HepG2 (cell line): ENCODE measurements at regions not wholly inside any gene's neighbourhood (a gene's known extent, or its start where the extent isn't known, plus 50 kb on each side); places are given as distances from the start of the nearest gene placed in this dataset.

Experiments used
- ATAC-seq: fragments of 200-7000 bp; cut with Tn5 transposase; 3 replicates; pipeline ENCODE4 v1.9.1; 2020; ENCODE audit warnings: mild to moderate bottlenecking, moderate library complexity
- BruUV-seq: library from RNA; stranded (reverse); fragments of 400-500 nt; replicated peaks from 2 replicates; lab custom pipeline; 2021; lab: Mats Ljungman, UMichigan
- CTCF ChIA-PET: fragments of 300-600 bp; formaldehyde crosslinking; extraction: SDS; loops from one replicate; lab custom pipeline; 2021; ENCODE audit warnings: low total read pairs, inconsistent platforms, low intra/inter-chr PET ratio; lab: Yijun Ruan, JAX
- POLR2A ChIA-PET: fragments of 350-600 bp; sonication (Branson Sonifier 250); formaldehyde crosslinking; loops from one replicate; lab custom pipeline; 2020; ENCODE audit warnings: antibody characterized with exemption, inconsistent platforms; lab: Yijun Ruan, JAX
- DNase-seq: peaks from one replicate; pipeline ENCODE4 v3.0.0-alpha.2; 2015; ENCODE audit warnings: low spot score
- FAIRE-seq: peaks from 3 replicates; lab custom pipeline; 2011; peaks lifted over from hg19 to GRCh38; lab: Jason Lieb, UNC
- H2AFZ ChIP-seq: one replicate; pipeline ENCODE4 v1.6.1; 2011; ENCODE audit warnings: low read length, inconsistent platforms
- H3K27ac ChIP-seq: fragments of 300-600 bp; 3 replicates; pipeline ENCODE4 v1.8.0; 2011; ENCODE audit warnings: mixed run types, mild to moderate bottlenecking, mixed read lengths, low read length, inconsistent platforms; ENCODE audit not compliant: insufficient read depth; ENCODE audit errors: extremely low read length
- H3K27me3 ChIP-seq, 2 experiments: fragments of 200-600 bp in 1 of 2; 2 replicates in 1 of 2; 3 replicates in 1 of 2; pipeline versions ENCODE4 v1.6.0 to v1.8.0; 2011; ENCODE audit warnings: low read length in 2 of 2, mild to moderate bottlenecking in 2 of 2, moderate library complexity in 2 of 2, inconsistent platforms in 1 of 2; ENCODE audit not compliant: insufficient read depth in 2 of 2, control insufficient read depth in 1 of 2
- H3K36me3 ChIP-seq, 2 experiments: fragments of 200-600 bp in 1 of 2; replicated peaks in 1 of 2; 2 replicates in 1 of 2; 3 replicates in 1 of 2; pipeline versions ENCODE4 v1.5.1 to v1.8.0; 2011; ENCODE audit warnings: low read length in 2 of 2, inconsistent platforms in 1 of 2; ENCODE audit not compliant: insufficient read depth in 2 of 2, control insufficient read depth in 1 of 2
- H3K4me1 ChIP-seq: 2 replicates; pipeline ENCODE4 v1.5.1; 2012; ENCODE audit warnings: low read length, inconsistent platforms; ENCODE audit not compliant: insufficient read depth
- H3K4me2 ChIP-seq: 2 replicates; pipeline ENCODE4 v1.6.0; 2011; ENCODE audit warnings: low read depth, low read length, inconsistent platforms
- H3K4me3 ChIP-seq, 3 experiments: fragments of 200-600 bp in 1 of 3; sonication (generic), shearing (Covaris generic) in 1 of 3; replicated peaks in 1 of 3; 2 replicates each; pipeline ENCODE4 v1.5.1; 2011 to 2016; ENCODE audit warnings: low read length in 3 of 3, inconsistent platforms in 2 of 3, low read depth in 2 of 3, mild to moderate bottlenecking in 2 of 3, control low read depth in 1 of 3, mixed read lengths in 1 of 3; ENCODE audit not compliant: insufficient read depth in 1 of 3
- H3K79me2 ChIP-seq: one replicate; pipeline ENCODE4 v1.6.1; 2011; ENCODE audit warnings: low read length, inconsistent platforms; ENCODE audit not compliant: insufficient read depth
- H3K9ac ChIP-seq: 2 replicates; pipeline ENCODE4 v1.6.0; 2011; ENCODE audit warnings: mild to moderate bottlenecking, low read depth, low read length, inconsistent platforms; ENCODE audit not compliant: insufficient read depth
- H3K9me3 ChIP-seq: 2 replicates; pipeline ENCODE4 v1.5.1; 2012; ENCODE audit warnings: mild to moderate bottlenecking, low read length
- H4K20me1 ChIP-seq: 2 replicates; pipeline ENCODE4 v1.6.0; 2011; ENCODE audit warnings: inconsistent platforms, mild to moderate bottlenecking, low read length, moderate library complexity; ENCODE audit not compliant: insufficient read depth
- AGO2 ChIP-seq: fragments of 200-400 bp; formaldehyde crosslinking; optimal IDR thresholded peaks from 2 replicates; pipeline ENCODE3; 2017; ENCODE audit warnings: mild to moderate bottlenecking, low read depth, low read length, moderate library complexity
- AKAP8 ChIP-seq: sonication (generic); formaldehyde crosslinking; IDR thresholded peaks from 2 replicates; pipeline ENCODE4 v1.5.1; 2020; ENCODE audit warnings: mild to moderate bottlenecking, missing genetic modification reagents
- KDM5B ChIP-seq: sonication (generic); formaldehyde crosslinking; IDR thresholded peaks from 2 replicates; pipeline ENCODE4 v1.4.0; 2020; ENCODE audit warnings: missing genetic modification reagents, mild to moderate bottlenecking, borderline replicate concordance
- NCOA1 ChIP-seq: sonication (generic); formaldehyde crosslinking; IDR thresholded peaks from 2 replicates; pipeline ENCODE4 v1.9.0; 2021; ENCODE audit warnings: missing genetic modification reagents
- POLR2A ChIP-seq, 2 experiments: IDR thresholded peaks; 2 replicates each; pipeline ENCODE4 v1.6.1; 2011; ENCODE audit warnings: low read depth in 2 of 2, low read length in 2 of 2, mild to moderate bottlenecking in 1 of 2, moderate library complexity in 1 of 2; ENCODE audit not compliant: insufficient read depth in 1 of 2
- POLR2G ChIP-seq: fragments of 200-400 bp; formaldehyde crosslinking; IDR thresholded peaks from 2 replicates; pipeline ENCODE4 v1.6.1; 2018; ENCODE audit warnings: mild to moderate bottlenecking, low read depth, low read length, moderate library complexity
- RBM22 ChIP-seq: fragments of 200-400 bp; formaldehyde crosslinking; optimal IDR thresholded peaks from 2 replicates; pipeline ENCODE3; 2017; ENCODE audit warnings: mild to moderate bottlenecking, low read length, moderate library complexity
- SOX13 ChIP-seq, 3 experiments: fragments of 450-650 bp in 1 of 3; sonication (generic) in 1 of 3; formaldehyde crosslinking in 1 of 3; IDR thresholded peaks in 2 of 3; conservative IDR thresholded peaks in 1 of 3; 2 replicates each; pipeline versions ENCODE4 v1.5.0 to v1.6.1; 2016 to 2020; ENCODE audit warnings: antibody characterized with exemption in 1 of 3, mild to moderate bottlenecking in 1 of 3, missing compliant biosample characterization in 1 of 3, missing genetic modification reagents in 1 of 3, moderate library complexity in 1 of 3
- TGIF2 ChIP-seq: IDR thresholded peaks from 2 replicates; pipeline ENCODE4 v1.6.1; 2016; ENCODE audit warnings: control low read depth, missing compliant biosample characterization
- ZNF333 ChIP-seq: sonication (generic); formaldehyde crosslinking; IDR thresholded peaks from 2 replicates; pipeline ENCODE4 v1.4.0; 2020; ENCODE audit warnings: mild to moderate bottlenecking, missing genetic modification reagents, borderline replicate concordance
- ZNF75D ChIP-seq: sonication (generic); formaldehyde crosslinking; IDR thresholded peaks from 2 replicates; pipeline ENCODE4 v1.8.1; 2023; ENCODE audit warnings: missing genetic modification reagents, mild to moderate bottlenecking, borderline replicate concordance
- ZNF773 ChIP-seq: sonication (generic); formaldehyde crosslinking; IDR thresholded peaks from 2 replicates; pipeline ENCODE4 v1.4.0; 2020; ENCODE audit warnings: missing genetic modification reagents, borderline replicate concordance
- ZNF839 ChIP-seq: sonication (generic); formaldehyde crosslinking; IDR thresholded peaks from 2 replicates; pipeline ENCODE4 v1.4.0; 2020; ENCODE audit warnings: missing genetic modification reagents, mild to moderate bottlenecking, borderline replicate concordance
- ZSCAN20 ChIP-seq: sonication (generic); formaldehyde crosslinking; IDR thresholded peaks from 2 replicates; pipeline ENCODE4 v1.4.0; 2020; ENCODE audit warnings: missing genetic modification reagents, mild to moderate bottlenecking, borderline replicate concordance
- ZSCAN9 ChIP-seq: IDR thresholded peaks from 2 replicates; pipeline ENCODE4 v1.6.1; 2016; ENCODE audit warnings: borderline replicate concordance
- WGBS: methylation state at CpG from one replicate; pipeline ENCODE4 v1.1.6; 2017; ENCODE audit warnings: low lambda C conversion rate; 5-methylcytosine and 5-hydroxymethylcytosine counted together
- in situ Hi-C: cut with HindIII; loops from 2 replicates; pipeline ENCODE4 v1.10.0; 2017; ENCODE audit warnings: low pct_unique_long_range_greater_than_20kb; ENCODE audit not compliant: extremely low pct_ligation_motif_present
- intact Hi-C: fragments of 100-400 bp; cut with micrococcal nuclease; formaldehyde crosslinking; loops from one replicate; pipeline ENCODE4 v1.10.0; 2022; ENCODE audit not compliant: unreplicated experiment
- TF ChIP-seq, protein P1 (sequence below): sonication (generic); formaldehyde crosslinking; IDR thresholded peaks from 2 replicates; pipeline ENCODE4 v1.5.0; 2020; ENCODE audit warnings: missing genetic modification reagents

DNA sequence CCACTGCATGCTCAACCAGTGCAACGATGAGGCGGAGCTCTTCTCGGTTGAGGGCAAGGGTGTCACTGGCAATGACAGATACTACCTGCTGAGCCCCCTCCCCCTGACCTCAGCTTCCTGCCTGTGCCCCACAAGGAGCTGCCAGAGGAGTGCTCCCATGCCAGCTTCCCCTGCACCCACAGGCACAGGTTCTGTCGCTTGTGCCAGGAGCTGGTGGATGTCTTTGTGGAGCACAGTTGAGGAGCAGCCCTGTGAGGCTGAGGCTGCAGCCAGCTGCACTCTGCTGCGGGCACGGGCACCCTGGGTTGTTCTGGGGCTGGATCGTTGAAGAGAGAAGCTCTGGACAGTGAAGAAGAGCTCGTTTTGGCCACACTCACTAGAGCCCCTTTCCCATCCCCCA lies 165.3 kb upstream of the ZNF267 start (continued):
- 0 out of 2 replicates have a peak, but pooled peaks have one; percentile 42 for TF ChIP-seq POLR2G

DNA sequence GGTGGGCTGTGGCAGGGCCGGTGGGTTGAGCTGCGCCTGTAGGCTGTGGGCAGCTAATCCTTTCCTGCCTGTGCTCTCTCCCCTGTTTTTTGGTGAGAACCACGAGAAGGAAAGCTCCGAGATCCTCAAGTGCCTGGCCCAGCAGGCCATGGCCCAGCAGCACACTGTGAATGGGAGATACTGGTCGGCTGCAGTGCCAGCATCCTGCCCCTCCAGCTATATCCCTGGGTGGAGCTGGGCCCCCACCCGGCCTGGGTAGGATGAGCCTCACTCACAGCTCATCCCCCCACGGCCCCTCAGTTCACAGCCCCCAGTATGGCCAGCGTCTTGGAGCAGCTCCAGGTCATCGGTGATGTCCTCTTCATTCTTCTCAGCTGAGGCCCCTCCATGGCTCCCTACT lies 164.4 kb upstream of the ZNF267 start:
- ATAC-seq (no peak), DNase-seq (no peak), FAIRE-seq (no peak)
- POLR2A ChIA-PET: interaction anchor here (0.7 to 7.8 kb wide), 3 partner anchors 7 to 250 kb away, joined by 4 to 131 read pairs (median 5); partner anchors contain the start of gene ARMC5
- Histone ChIP-seq H3K36me3 (peaks cover 40 to 48% of the 10 kb centered on the region in 2 experiments), H3K4me3 (no peak overlapping the region), H3K27ac (no peak overlapping the region), H2AFZ (no peak overlapping the region), H3K9ac (no peak overlapping the region), H3K4me2 (no peak overlapping the region), H3K4me1 (peaks cover 18% of the 10 kb centered on the region), H3K9me3 (no peaks in the 10 kb centered on the region), H3K27me3 (no peaks in the 10 kb centered on the region; a peak in 1 of 5 replicates), H3K79me2 (peaks cover 6% of the 10 kb centered on the region), H4K20me1 (peaks cover 6% of the 10 kb centered on the region; the same call in 1 of the 2 replicates)
- 98% methylated on average over 7 of the region's 9 CpGs for WGBS
- CTCF ChIA-PET: no interaction called here
- TF ChIP-seq AGO2 (peak; percentile 62), ZNF773 (CRISPR knock-in tag) (no peak), AKAP8 (CRISPR knock-in tag) (0 out of 2 replicates have a peak, but pooled peaks have one; percentile 38), ZNF75D (CRISPR knock-in tag) (no peak)
- in situ Hi-C loops: loop anchor here (25.0 kb wide), 1 partner anchor 722 kb away; the partner anchor contains the start of gene HSD3B7
- BruUV-seq: no TSS peak
- intact Hi-C loops: no loop called here

GRCh38 chr16:31710134-31710533 lies 163.5 kb upstream of the ZNF267 start:
- peaks cover 16% of the 10 kb centered on the region for H3K79me2 ChIP-seq
- BruUV-seq: no TSS peak
- H4K20me1 ChIP-seq: peaks cover 6% of the 10 kb centered on the region; the same call in 1 of the 2 replicates
- H3K4me2 ChIP-seq: no peak overlapping the region
- POLR2A ChIA-PET: interaction anchor here (1.4 to 7.8 kb wide), 2 partner anchors 8 to 250 kb away, joined by 5 to 131 read pairs; partner anchors contain the start of gene ARMC5
- no peaks in the 10 kb centered on the region for H3K9me3 ChIP-seq
- no peak overlapping the region for H3K4me3 ChIP-seq
- no peak overlapping the region for H3K27ac ChIP-seq
- no peak overlapping the region for H2AFZ ChIP-seq
- 93% methylated on average over 10 of the region's 10 CpGs for WGBS
- intact Hi-C loops: loop anchor here (5.0 kb wide), 1 partner anchor 162 kb away; the partner anchor contains the start of gene ZNF267
- in situ Hi-C loops: loop anchor here (25.0 kb wide), 1 partner anchor 723 kb away; the partner anchor contains the start of gene HSD3B7
- H3K4me1 ChIP-seq: peaks cover 28% of the 10 kb centered on the region
- no peaks in the 10 kb centered on the region; a peak in 1 of 5 replicates for H3K27me3 ChIP-seq
- no peak overlapping the region for H3K9ac ChIP-seq
- no peak for FAIRE-seq
- no peak for DNase-seq
- CTCF ChIA-PET: no interaction called here
- no peak for ATAC-seq
- H3K36me3 ChIP-seq: peaks cover 32 to 39% of the 10 kb centered on the region in 2 experiments
- TF ChIP-seq SOX13 (IDR thresholded peaks at IDR 0.05) (no peak), SOX13 (CRISPR knock-in tag; conservative IDR thresholded peaks at IDR 0.05 in 1 of 2, IDR thresholded peaks at IDR 0.05 in 1 of 2) (no peak), ZSCAN20 (CRISPR knock-in tag) (no peak), ZSCAN9 (no peak), TGIF2 (CRISPR knock-in tag) (no peak), POLR2A (IDR thresholded peaks at IDR 0.05; ENCODE audit: insufficient read depth in 1 of 2, low read depth in 2 of 2, low read length in 2 of 2) (peak in 1 of 2 experiments; percentile 5; a peak in 2 of 4 replicates), ZNF839 (no peak), KDM5B (CRISPR knock-in tag) (no peak), NCOA1 (CRISPR knock-in tag) (0 out of 2 replicates have a peak, but pooled peaks have one; percentile 4), ZNF333 (CRISPR knock-in tag) (no peak), RBM22 (peak; percentile 7)
- TF ChIP-seq, protein P1, sequence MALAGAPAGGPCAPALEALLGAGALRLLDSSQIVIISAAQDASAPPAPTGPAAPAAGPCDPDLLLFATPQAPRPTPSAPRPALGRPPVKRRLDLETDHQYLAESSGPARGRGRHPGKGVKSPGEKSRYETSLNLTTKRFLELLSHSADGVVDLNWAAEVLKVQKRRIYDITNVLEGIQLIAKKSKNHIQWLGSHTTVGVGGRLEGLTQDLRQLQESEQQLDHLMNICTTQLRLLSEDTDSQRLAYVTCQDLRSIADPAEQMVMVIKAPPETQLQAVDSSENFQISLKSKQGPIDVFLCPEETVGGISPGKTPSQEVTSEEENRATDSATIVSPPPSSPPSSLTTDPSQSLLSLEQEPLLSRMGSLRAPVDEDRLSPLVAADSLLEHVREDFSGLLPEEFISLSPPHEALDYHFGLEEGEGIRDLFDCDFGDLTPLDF: no peak
